Spinal cord (tissue), 9 donors: ENCODE measurements at regions not wholly inside any gene's neighbourhood (a gene's known extent, or its start where the extent isn't known, plus 50 kb on each side); places are given as distances from the start of the nearest gene placed in this dataset.

Experiments
- DNase-seq, 6 donors: peaks; one replicate each; pipeline versions ENCODE4 v3.0.0 to v3.0.0-alpha.2; 2013 to 2015; ENCODE audit warnings: low spot score in 6 of 6, low read depth in 4 of 6
- H3K27ac ChIP-seq: one replicate; pipeline ENCODE4 v1.5.1; 2013; ENCODE audit warnings: low read depth, low read length, control low read depth
- H3K27me3 ChIP-seq: one replicate; pipeline ENCODE4 v1.6.1; 2013; ENCODE audit warnings: low read length; ENCODE audit not compliant: control insufficient read depth, insufficient read depth
- H3K36me3 ChIP-seq: one replicate; pipeline ENCODE4 v1.6.1; 2013; ENCODE audit warnings: low read length; ENCODE audit not compliant: control insufficient read depth, insufficient read depth
- H3K4me1 ChIP-seq: one replicate; pipeline ENCODE4 v1.6.1; 2013; ENCODE audit warnings: low read length; ENCODE audit not compliant: control insufficient read depth, insufficient read depth
- H3K4me3 ChIP-seq: one replicate; pipeline ENCODE4 v1.5.1; 2013; ENCODE audit warnings: low read depth, low read length, control low read depth
- H3K9me3 ChIP-seq: one replicate; pipeline ENCODE4 v1.6.1; 2013; ENCODE audit warnings: low read length; ENCODE audit not compliant: control insufficient read depth, insufficient read depth
- WGBS: methylation state at CpG from one replicate; pipeline ENCODE4 v1.1.5; 2013; ENCODE audit warnings: missing lambda C conversion rate; ENCODE audit not compliant: insufficient coverage; 5-methylcytosine and 5-hydroxymethylcytosine counted together
- donor health status: healthy.

DNA sequence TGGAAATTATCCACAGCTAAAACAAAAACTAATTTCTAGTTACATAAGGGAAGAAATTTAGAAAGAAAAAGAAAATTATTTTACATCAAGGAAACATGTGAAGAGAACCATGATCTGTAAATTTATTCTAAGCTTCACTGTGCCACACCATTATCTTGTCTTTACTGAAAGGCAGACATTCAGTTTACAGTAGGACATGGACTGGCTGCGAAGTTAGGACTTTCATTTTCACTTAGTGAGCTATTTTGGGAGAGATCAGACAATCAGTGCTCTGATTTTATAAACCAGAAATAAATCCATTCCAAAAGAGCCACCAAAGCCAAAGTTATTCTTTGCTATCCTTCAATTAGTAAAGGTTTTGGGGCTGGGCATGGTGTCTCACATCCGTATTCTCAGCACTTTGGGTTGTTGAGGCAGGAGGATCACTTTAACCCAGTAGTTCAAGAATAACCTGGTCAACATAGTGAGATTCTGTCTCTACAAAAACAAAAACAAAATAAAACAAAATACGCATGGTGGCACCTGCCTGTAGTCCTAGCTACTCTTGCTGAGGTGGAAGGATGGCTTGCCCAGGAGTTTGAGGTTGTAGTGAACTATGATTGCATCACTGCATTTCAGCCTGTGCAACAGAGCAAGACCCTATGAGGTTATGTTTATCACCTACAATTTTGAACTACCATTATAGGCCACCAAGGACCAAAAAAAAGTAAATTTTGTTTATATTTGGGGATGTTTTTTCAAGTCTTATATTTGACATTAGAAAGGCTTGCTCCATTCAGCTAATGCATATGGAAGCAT, 1084.8 kb upstream of the ATXN7L3B start:
- Histone ChIP-seq H3K27me3 (no peaks in the 10 kb centered on the region), H3K4me3 (no peak overlapping the region), H3K4me1 (no peaks in the 10 kb centered on the region), H3K36me3 (no peaks in the 10 kb centered on the region), H3K27ac (no peak overlapping the region), H3K9me3 (no peaks in the 10 kb centered on the region)
- no peak for DNase-seq
- WGBS = no CpG with 5 or more reads among the region's 3 CpGs

DNA sequence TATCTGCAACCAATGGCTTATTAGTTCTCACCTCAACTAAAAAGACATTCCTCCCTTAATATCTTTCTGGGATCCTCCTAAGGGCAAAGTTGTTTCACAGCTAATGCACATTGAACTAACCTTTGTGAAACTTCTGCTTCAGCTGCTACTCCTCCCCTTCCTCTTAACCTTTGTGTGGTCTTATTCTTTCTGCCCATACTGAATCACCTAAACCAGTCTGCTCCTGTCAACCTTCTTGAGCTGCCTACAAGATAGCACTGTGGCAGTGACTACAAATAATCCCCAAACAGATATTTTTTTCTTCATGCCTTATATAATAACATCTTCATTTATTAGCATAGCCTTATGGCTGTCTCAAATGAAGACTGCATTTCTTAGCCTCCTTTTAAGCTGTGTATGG, 1077.4 kb upstream of the ATXN7L3B start:
- no peak for DNase-seq
- no peak overlapping the region for H3K4me3 ChIP-seq
- no peaks in the 10 kb centered on the region for H3K9me3 ChIP-seq
- H3K36me3 ChIP-seq = no peaks in the 10 kb centered on the region
- H3K27ac ChIP-seq = no peak overlapping the region
- no peaks in the 10 kb centered on the region for H3K27me3 ChIP-seq
- no peaks in the 10 kb centered on the region for H3K4me1 ChIP-seq

DNA sequence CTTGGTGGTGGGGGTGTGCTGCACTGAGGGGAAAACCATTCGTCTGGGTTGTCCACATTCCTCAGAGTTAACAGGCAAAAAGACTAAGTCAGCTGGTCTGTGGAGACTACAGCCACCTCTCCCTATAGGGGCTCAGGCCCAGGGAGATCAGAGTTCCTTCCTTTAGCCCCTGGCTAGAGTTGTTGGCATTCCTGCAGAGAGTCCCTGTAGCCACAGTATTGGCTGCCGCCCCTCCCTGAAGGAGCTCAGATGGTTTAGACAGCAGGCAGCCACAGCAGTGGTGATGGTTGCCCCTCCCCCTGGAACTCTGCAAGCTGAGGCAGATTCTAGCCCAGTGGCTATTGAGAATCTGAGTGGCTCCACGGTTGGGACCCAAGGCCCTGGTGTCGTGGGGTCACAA, 1072.5 kb upstream of the ATXN7L3B start:
- Histone ChIP-seq H3K9me3 (no peaks in the 10 kb centered on the region), H3K4me1 (no peaks in the 10 kb centered on the region), H3K27ac (no peak overlapping the region), H3K4me3 (no peak overlapping the region), H3K27me3 (no peaks in the 10 kb centered on the region), H3K36me3 (no peaks in the 10 kb centered on the region)
- 49% methylated on average over 4 of the region's 4 CpGs for WGBS
- no peak for DNase-seq

DNA sequence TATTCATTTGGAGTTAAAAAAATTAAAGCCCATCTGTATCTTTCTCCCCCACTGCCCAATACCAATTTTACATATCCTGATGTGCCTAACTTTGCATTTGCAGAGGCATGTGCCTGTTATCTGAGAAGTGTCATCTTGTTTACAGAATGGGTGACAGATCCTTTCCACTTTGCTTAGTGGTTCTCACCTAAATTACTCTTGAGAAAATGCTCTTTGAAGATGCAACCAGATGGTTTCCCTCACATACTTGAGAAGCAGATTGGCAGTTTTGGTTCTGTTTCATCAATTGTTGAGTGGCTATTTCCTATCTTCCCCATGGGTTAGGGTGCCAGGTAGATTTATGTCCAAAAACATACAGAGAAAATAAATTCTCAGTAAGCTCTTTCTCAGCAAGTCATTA, 1051.4 kb upstream of the ATXN7L3B start:
- Histone ChIP-seq H3K27ac (no peak overlapping the region), H3K4me1 (no peaks in the 10 kb centered on the region), H3K4me3 (no peak overlapping the region), H3K36me3 (no peaks in the 10 kb centered on the region), H3K9me3 (no peaks in the 10 kb centered on the region), H3K27me3 (no peaks in the 10 kb centered on the region)
- DNase-seq = peak in 1 of 6 donors; percentile 1

DNA sequence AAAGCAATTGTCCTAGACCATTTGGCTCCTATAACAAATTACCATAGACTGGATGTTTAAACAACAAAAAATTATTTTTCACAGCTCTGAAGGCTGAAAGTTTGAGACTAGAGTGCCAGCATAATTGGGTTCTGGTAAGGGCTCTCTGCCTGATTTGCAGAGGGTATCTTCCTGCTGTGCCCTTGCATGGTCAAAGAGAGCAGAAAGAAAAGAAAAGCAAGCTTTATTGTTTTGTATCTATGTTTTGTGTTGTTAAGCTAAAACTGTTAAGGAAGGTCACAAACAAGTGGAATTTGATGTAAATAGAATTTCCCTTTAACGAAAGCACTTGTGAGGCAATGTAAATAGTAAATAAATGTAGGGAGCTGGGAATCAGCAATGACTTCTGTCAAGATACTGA, 1031.0 kb upstream of the ATXN7L3B start:
- H3K27me3 ChIP-seq = no peaks in the 10 kb centered on the region
- no CpG with 5 or more reads among the region's 1 CpG for WGBS
- H3K4me3 ChIP-seq = no peak overlapping the region
- DNase-seq = no peak
- H3K9me3 ChIP-seq = no peaks in the 10 kb centered on the region
- H3K4me1 ChIP-seq = no peaks in the 10 kb centered on the region
- no peak overlapping the region for H3K27ac ChIP-seq
- no peaks in the 10 kb centered on the region for H3K36me3 ChIP-seq

DNA sequence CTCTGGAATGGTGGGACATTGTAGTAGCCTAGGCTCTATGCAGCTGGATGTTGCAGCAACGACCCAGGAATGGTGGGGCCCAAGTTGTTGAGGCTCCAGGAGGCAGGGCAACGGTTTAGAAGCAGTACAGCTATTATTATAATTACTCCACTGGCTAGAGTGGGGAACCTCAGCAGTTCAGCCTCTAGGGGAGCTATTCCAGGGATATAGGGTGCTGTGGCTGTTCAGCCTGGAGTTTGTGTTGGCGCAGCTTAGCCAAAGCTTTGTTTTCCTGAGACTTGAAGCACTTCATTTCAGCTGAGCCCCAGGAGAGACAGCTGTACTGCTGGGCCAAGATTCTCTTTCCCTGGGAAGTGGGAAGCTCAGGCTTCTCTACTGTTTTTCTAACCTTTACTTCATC, 1023.0 kb upstream of the ATXN7L3B start:
- H3K4me1 ChIP-seq = no peaks in the 10 kb centered on the region

DNA sequence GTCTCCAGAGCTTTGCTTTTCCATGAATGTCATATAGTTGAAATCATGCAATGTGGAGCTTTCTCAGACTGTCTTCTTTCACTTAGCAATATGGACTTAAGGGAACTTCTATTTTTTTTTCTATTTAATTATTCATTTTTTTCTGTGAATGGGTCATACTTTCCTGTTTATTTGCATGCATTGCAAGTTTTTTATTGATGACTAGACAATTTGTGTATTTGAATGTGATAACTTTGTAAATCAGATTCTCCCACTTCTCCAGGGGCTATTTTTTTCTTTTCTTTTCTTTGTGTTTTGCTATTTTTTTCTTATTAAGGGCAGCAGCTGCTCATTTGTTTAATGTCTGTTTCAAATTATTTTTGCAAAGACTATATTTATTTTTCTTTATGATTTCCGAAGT, 1019.8 kb upstream of the ATXN7L3B start:
- WGBS = 0% methylated on average over 1 of the region's 1 CpG
- no peak overlapping the region for H3K4me3 ChIP-seq

More for the DNA sequence above, 1023.0 kb upstream of the ATXN7L3B start:
- no peak overlapping the region for H3K27ac ChIP-seq
- H3K4me3 ChIP-seq = no peak overlapping the region
- WGBS = 70% methylated on average over 1 of the region's 3 CpGs
- no peaks in the 10 kb centered on the region for H3K36me3 ChIP-seq
- H3K9me3 ChIP-seq = no peaks in the 10 kb centered on the region
- H3K27me3 ChIP-seq = no peaks in the 10 kb centered on the region
- no peak for DNase-seq

DNA sequence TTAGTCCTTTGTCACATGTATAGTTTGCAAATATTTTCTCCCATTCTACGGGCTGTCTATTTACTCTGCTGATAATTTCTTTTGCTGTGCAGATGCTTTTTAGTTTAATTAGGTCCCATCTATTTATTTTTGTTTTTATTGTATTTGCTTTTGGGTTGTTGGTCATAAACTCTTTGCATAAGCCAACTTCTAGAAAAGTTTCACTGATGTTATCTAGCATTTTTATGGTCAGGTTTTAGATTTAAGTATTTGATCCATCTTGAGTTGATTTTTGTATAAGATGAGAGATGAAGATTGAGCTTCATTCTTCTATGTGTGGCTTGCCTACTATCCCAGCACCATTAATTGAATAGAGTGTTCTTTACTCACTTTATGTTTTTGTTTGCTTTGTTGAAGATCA, 1008.4 kb upstream of the ATXN7L3B start:
- no peak overlapping the region for H3K4me3 ChIP-seq
- no peaks in the 10 kb centered on the region for H3K9me3 ChIP-seq
- no peak overlapping the region for H3K27ac ChIP-seq
- WGBS = no CpG with 5 or more reads among the region's 1 CpG
- no peaks in the 10 kb centered on the region for H3K27me3 ChIP-seq
- H3K36me3 ChIP-seq = no peaks in the 10 kb centered on the region
- no peak for DNase-seq
- H3K4me1 ChIP-seq = no peaks in the 10 kb centered on the region

More for the DNA sequence above, 1019.8 kb upstream of the ATXN7L3B start:
- Histone ChIP-seq H3K9me3 (peaks cover 7% of the 10 kb centered on the region), H3K27me3 (no peaks in the 10 kb centered on the region), H3K27ac (no peak overlapping the region), H3K36me3 (no peaks in the 10 kb centered on the region), H3K4me1 (no peaks in the 10 kb centered on the region)
- no peak for DNase-seq

DNA sequence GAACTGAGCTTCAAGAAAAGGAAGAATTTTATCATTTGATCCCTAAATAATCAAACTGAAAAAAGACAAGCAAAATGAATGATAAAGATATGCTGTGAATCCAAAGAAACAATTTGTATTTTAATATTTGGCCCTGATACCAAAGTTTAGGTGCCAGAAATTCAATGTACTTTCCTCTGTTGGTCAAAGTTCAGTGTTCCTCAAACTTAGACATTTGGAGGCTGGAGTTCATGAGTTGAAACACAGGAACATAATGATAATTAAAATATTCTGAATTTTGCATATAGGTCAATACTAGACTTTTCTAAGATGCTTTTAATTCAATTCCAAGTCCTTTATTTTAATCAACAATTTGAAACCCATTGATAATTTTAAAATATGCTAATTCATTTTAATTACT, 1007.7 kb upstream of the ATXN7L3B start:
- no peak for DNase-seq
- Histone ChIP-seq H3K9me3 (no peaks in the 10 kb centered on the region), H3K4me1 (no peaks in the 10 kb centered on the region), H3K4me3 (no peak overlapping the region), H3K27ac (no peak overlapping the region), H3K36me3 (no peaks in the 10 kb centered on the region), H3K27me3 (no peaks in the 10 kb centered on the region)

DNA sequence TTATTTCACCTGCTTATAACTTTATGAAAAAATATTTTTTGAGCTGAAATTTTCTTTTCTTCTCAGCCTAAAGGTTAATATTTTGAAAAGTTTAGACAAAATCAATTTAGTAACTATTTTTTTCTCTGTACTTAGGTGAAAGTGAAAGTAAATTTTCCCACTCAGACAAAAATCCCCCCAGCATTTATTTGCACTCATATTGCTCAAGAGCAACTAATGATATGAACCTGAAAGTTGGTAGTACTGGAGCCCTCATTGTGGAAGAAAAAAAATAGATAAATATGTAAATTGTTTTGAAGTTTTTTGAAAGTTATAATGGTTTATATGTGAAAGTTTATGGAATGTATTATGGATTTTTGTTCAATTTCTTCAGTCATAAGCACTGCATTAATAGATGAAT, 1005.9 kb upstream of the ATXN7L3B start:
- Histone ChIP-seq H3K27me3 (no peaks in the 10 kb centered on the region), H3K4me3 (no peak overlapping the region), H3K27ac (no peak overlapping the region), H3K36me3 (no peaks in the 10 kb centered on the region), H3K9me3 (no peaks in the 10 kb centered on the region), H3K4me1 (no peaks in the 10 kb centered on the region)
- no peak for DNase-seq
